Gastrocnemius medialis (tissue), 4 donors: ENCODE measurements at regions not wholly inside any gene's neighbourhood (a gene's known extent, or its start where the extent isn't known, plus 50 kb on each side); places are given as distances from the start of the nearest gene placed in this dataset.

Source experiments
- POLR2A ChIP-seq, 2 donors: fragments of 450-650 bp; IDR thresholded peaks; one replicate each; pipeline ENCODE4 v1.6.1; 2017; ENCODE audit warnings: antibody characterized with exemption in 2 of 2, mild to moderate bottlenecking in 2 of 2, moderate library complexity in 2 of 2
- TF ChIP-seq, protein P1 (sequence below), 5 experiments: fragments of 450-650 bp in 3 of 5; fragments of 200-600 bp in 2 of 5; sonication (generic) in 2 of 5; IDR thresholded peaks in 4 of 5; conservative IDR thresholded peaks in 1 of 5; 1 replicate in 4 of 5; 2 replicates in 1 of 5; pipeline ENCODE4 v1.5.1; 2016 to 2019; ENCODE audit warnings: antibody characterized with exemption in 5 of 5, mild to moderate bottlenecking in 3 of 5, moderate library complexity in 3 of 5

DNA sequence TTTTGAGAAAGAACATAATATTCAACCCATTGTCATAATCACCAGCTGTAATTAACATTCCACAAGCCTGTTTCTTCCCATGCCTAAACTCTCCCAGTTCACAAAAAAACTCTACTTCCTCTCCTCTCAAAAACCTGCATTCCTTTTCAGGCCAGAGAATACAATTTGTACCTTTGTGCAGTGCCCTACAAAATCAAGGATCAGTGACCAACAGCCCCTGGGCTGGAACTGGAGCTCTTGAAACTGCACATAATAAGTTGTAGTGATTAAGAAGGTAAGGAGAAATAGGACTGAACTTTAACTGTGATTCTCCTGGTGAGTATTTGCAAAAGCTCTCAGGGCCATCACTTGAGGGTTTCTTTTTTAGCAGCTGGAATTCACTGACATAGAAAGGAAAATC is 472.7 kb downstream of the RFC3 start:
- no peak for TF ChIP-seq POLR2A (IDR thresholded peaks at IDR 0.05)
- TF ChIP-seq, protein P1, sequence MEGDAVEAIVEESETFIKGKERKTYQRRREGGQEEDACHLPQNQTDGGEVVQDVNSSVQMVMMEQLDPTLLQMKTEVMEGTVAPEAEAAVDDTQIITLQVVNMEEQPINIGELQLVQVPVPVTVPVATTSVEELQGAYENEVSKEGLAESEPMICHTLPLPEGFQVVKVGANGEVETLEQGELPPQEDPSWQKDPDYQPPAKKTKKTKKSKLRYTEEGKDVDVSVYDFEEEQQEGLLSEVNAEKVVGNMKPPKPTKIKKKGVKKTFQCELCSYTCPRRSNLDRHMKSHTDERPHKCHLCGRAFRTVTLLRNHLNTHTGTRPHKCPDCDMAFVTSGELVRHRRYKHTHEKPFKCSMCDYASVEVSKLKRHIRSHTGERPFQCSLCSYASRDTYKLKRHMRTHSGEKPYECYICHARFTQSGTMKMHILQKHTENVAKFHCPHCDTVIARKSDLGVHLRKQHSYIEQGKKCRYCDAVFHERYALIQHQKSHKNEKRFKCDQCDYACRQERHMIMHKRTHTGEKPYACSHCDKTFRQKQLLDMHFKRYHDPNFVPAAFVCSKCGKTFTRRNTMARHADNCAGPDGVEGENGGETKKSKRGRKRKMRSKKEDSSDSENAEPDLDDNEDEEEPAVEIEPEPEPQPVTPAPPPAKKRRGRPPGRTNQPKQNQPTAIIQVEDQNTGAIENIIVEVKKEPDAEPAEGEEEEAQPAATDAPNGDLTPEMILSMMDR (IDR thresholded peaks at IDR 0.05 in 4 of 5, conservative IDR thresholded peaks at IDR 0.05 in 1 of 5), result no peak
